Neural progenitor cell (in vitro differentiated cells): ENCODE measurements at regions not wholly inside any gene's neighbourhood (a gene's known extent, or its start where the extent isn't known, plus 50 kb on each side); places are given as distances from the start of the nearest gene placed in this dataset.
"Not testable (repeated sequence)": the region's sequence is repeated elsewhere in the genome, so short reads cannot be mapped to it uniquely, and the experiment has no call there.

Experiments used
- DNase-seq: peaks from one replicate; pipeline ENCODE4 v3.0.0-alpha.2; 2016; ENCODE audit warnings: low spot score
- H2AFZ ChIP-seq: fragments of 200-600 bp; sonication (generic); replicated peaks from 2 replicates; pipeline ENCODE4 v1.6.1; 2016; ENCODE audit warnings: antibody characterized with exemption
- H3F3A ChIP-seq: fragments of 200-600 bp; sonication (generic); 2 replicates; pipeline ENCODE4 v1.6.1; 2016; ENCODE audit warnings: antibody characterized with exemption, low read depth
- H3K27ac ChIP-seq: fragments of 200-600 bp; sonication (generic); 2 replicates; pipeline ENCODE4 v1.5.1; 2016; ENCODE audit warnings: mild to moderate bottlenecking
- H3K27me3 ChIP-seq: fragments of 200-600 bp; sonication (generic); 2 replicates; pipeline ENCODE4 v1.6.1; 2016; ENCODE audit warnings: mild to moderate bottlenecking, moderate library complexity
- H3K36me3 ChIP-seq: fragments of 200-600 bp; sonication (generic); 2 replicates; pipeline ENCODE4 v1.5.1; 2016
- H3K4me1 ChIP-seq: fragments of 200-600 bp; sonication (generic); 2 replicates; pipeline ENCODE4 v1.6.1; 2016; ENCODE audit warnings: mixed run types
- H3K4me2 ChIP-seq: fragments of 200-600 bp; sonication (generic); 2 replicates; pipeline ENCODE4 v1.6.1; 2016
- H3K4me3 ChIP-seq: fragments of 200-600 bp; sonication (generic); 2 replicates; pipeline ENCODE4 v1.5.1; 2016
- H3K79me2 ChIP-seq: fragments of 200-600 bp; sonication (generic); 2 replicates; pipeline ENCODE4 v1.6.1; 2016; ENCODE audit warnings: low read depth
- H3K9ac ChIP-seq: fragments of 200-600 bp; sonication (generic); 2 replicates; pipeline ENCODE4 v1.6.1; 2016
- H3K9me3 ChIP-seq: fragments of 200-600 bp; sonication (generic); 2 replicates; pipeline ENCODE4 v1.5.1; 2016; ENCODE audit warnings: low read depth
- H4K20me1 ChIP-seq: fragments of 200-600 bp; sonication (generic); 2 replicates; pipeline ENCODE4 v1.6.1; 2016; ENCODE audit warnings: low read depth
- H3K27ac Mint-ChIP-seq: 3 replicates; pipeline ENCODE4 v1.8.0; 2021; ENCODE audit warnings: mixed read lengths
- H3K27me3 Mint-ChIP-seq: 2 replicates; pipeline ENCODE4 v1.8.0; 2022; ENCODE audit warnings: low read depth, mild to moderate bottlenecking, inconsistent platforms, moderate library complexity, mixed read lengths; ENCODE audit not compliant: insufficient read depth
- H3K36me3 Mint-ChIP-seq: 3 replicates; pipeline ENCODE4 v1.8.0; 2021; ENCODE audit warnings: mixed read lengths
- H3K4me1 Mint-ChIP-seq: 3 replicates; pipeline ENCODE4 v1.8.0; 2021; ENCODE audit warnings: mixed read lengths
- H3K4me3 Mint-ChIP-seq: 3 replicates; pipeline ENCODE4 v1.8.0; 2021; ENCODE audit warnings: mild to moderate bottlenecking, moderate library complexity, mixed read lengths
- H3K9me3 Mint-ChIP-seq: 3 replicates; pipeline ENCODE4 v1.8.0; 2020; ENCODE audit warnings: mixed read lengths
- EZH2 ChIP-seq: fragments of 200-600 bp; sonication (generic); IDR thresholded peaks from 2 replicates; pipeline ENCODE4 v1.6.1; 2017; ENCODE audit warnings: antibody characterized with exemption, mild to moderate bottlenecking, moderate library complexity
- EZH2phosphoT487 ChIP-seq: fragments of 200-600 bp; sonication (generic); IDR thresholded peaks from 2 replicates; pipeline ENCODE4 v1.6.1; 2017; ENCODE audit warnings: antibody characterized with exemption
- TF ChIP-seq, protein P1 (sequence below): fragments of 200-600 bp; sonication (generic); IDR thresholded peaks from 2 replicates; pipeline ENCODE4 v1.5.1; 2017; ENCODE audit warnings: antibody characterized with exemption, mild to moderate bottlenecking

GRCh38 chr1:200258447-200259375, 151.1 kb downstream of the ZNF281 start:
- Mint-ChIP-seq H3K4me3 (no peak overlapping the region), H3K9me3 (peaks cover 2% of the 10 kb centered on the region), H3K4me1 (peaks cover 2% of the 10 kb centered on the region), H3K36me3 (no peaks in the 10 kb centered on the region), H3K27me3 (peaks cover 5% of the 10 kb centered on the region), H3K27ac (no peak overlapping the region)
- TF ChIP-seq EZH2 = no peak
- TF ChIP-seq, protein P1, sequence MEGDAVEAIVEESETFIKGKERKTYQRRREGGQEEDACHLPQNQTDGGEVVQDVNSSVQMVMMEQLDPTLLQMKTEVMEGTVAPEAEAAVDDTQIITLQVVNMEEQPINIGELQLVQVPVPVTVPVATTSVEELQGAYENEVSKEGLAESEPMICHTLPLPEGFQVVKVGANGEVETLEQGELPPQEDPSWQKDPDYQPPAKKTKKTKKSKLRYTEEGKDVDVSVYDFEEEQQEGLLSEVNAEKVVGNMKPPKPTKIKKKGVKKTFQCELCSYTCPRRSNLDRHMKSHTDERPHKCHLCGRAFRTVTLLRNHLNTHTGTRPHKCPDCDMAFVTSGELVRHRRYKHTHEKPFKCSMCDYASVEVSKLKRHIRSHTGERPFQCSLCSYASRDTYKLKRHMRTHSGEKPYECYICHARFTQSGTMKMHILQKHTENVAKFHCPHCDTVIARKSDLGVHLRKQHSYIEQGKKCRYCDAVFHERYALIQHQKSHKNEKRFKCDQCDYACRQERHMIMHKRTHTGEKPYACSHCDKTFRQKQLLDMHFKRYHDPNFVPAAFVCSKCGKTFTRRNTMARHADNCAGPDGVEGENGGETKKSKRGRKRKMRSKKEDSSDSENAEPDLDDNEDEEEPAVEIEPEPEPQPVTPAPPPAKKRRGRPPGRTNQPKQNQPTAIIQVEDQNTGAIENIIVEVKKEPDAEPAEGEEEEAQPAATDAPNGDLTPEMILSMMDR = peak; percentile 46
- H3K79me2 ChIP-seq = no peaks in the 10 kb centered on the region
- no peaks in the 10 kb centered on the region for H3K36me3 ChIP-seq
- no peak for DNase-seq
- H3F3A ChIP-seq = no peaks in the 10 kb centered on the region
- no peaks in the 10 kb centered on the region for H3K9me3 ChIP-seq
- H3K27ac ChIP-seq = no peak overlapping the region
- no peak overlapping the region for H3K9ac ChIP-seq
- H3K4me2 ChIP-seq = no peak overlapping the region
- no peak overlapping the region for H3K4me3 ChIP-seq
- H3K4me1 ChIP-seq = no peaks in the 10 kb centered on the region
- H3K27me3 ChIP-seq = no peaks in the 10 kb centered on the region
- H2AFZ ChIP-seq = no peak overlapping the region
- H4K20me1 ChIP-seq = no peaks in the 10 kb centered on the region

- H3K4me1 ChIP-seq = no peaks in the 10 kb centered on the region
- no peak overlapping the region for H2AFZ ChIP-seq
- no peak overlapping the region for H3K4me3 Mint-ChIP-seq
- no peak overlapping the region for H3K9ac ChIP-seq
- no peak overlapping the region for H3K4me2 ChIP-seq
- H3K27ac ChIP-seq = no peak overlapping the region
- no peaks in the 10 kb centered on the region for H3F3A ChIP-seq
- H3K79me2 ChIP-seq = no peaks in the 10 kb centered on the region
- no peaks in the 10 kb centered on the region for H4K20me1 ChIP-seq
- no peaks in the 10 kb centered on the region for H3K36me3 Mint-ChIP-seq
- no peak for DNase-seq
- peaks cover 7% of the 10 kb centered on the region for H3K27me3 Mint-ChIP-seq
- H3K9me3 ChIP-seq = no peaks in the 10 kb centered on the region
- no peaks in the 10 kb centered on the region for H3K27me3 ChIP-seq
- H3K4me1 Mint-ChIP-seq = peaks cover 2% of the 10 kb centered on the region
- no peaks in the 10 kb centered on the region for H3K36me3 ChIP-seq
- no peak overlapping the region for H3K27ac Mint-ChIP-seq
- peaks cover 2% of the 10 kb centered on the region for H3K9me3 Mint-ChIP-seq
- TF ChIP-seq EZH2 = no peak
- TF ChIP-seq, protein P1 = no peak
- no peak for TF ChIP-seq EZH2phosphoT487
- H3K4me3 ChIP-seq = no peak overlapping the region
Measured at GRCh38 chr1:200257235-200257634, 152.6 kb downstream of the ZNF281 start.

- not testable (repeated sequence) for H3K9me3 Mint-ChIP-seq, H3K36me3 ChIP-seq, H3K27me3 Mint-ChIP-seq, H3K27me3 ChIP-seq, DNase-seq, H4K20me1 ChIP-seq, H3K79me2 ChIP-seq, H3K36me3 Mint-ChIP-seq, H2AFZ ChIP-seq, H3K9me3 ChIP-seq, H3K4me3 ChIP-seq, H3K27ac Mint-ChIP-seq, H3K4me1 Mint-ChIP-seq, H3K9ac ChIP-seq, H3F3A ChIP-seq, H3K4me2 ChIP-seq, H3K4me1 ChIP-seq, H3K27ac ChIP-seq, H3K4me3 Mint-ChIP-seq
Measured at GRCh38 chr1:200254602-200255001, 155.2 kb downstream of the ZNF281 start.

DNA sequence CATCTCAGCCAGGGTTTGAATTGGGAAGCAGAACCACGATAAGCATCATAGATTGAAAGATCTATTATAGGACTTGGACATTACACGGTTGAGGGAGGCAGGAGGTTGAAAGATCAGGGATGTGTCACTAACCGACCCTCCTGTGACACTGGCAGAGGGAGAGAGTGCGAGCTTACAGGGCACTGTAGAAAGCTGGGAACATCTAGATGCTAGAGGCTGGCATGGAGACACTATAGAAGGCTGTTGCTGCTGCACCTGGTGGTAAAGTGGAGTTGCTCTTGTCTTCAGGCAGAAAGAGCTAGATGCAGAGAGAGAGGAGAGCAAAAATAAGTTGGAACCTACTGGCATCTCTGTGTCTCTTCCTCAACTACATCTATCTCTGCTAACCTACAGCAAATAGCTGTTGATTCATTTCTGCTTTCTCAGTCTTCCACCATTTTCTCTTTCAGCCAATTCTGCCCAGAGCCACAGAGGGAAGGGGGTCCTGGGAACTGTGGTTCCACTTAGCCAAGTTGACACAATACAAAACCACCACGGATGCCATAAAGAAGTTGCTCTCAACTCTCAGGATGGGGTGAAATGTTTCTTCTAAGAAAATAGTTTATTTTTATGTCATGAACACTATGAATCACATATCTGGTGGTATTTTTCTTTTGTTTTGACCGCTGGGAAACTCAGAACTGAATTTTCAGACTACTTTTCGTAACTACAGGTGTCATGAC, 155.9 kb downstream of the ZNF281 start:
- no peak overlapping the region for H3K9ac ChIP-seq
- Mint-ChIP-seq H3K27me3 (peaks cover 6% of the 10 kb centered on the region), H3K4me1 (peaks cover 2% of the 10 kb centered on the region), H3K27ac (peak overlapping the region; percentile 51), H3K36me3 (no peaks in the 10 kb centered on the region), H3K4me3 (no peak overlapping the region), H3K9me3 (no peaks in the 10 kb centered on the region)
- no peak overlapping the region for H3K4me3 ChIP-seq
- no peak overlapping the region for H3K4me2 ChIP-seq
- no peaks in the 10 kb centered on the region for H3K79me2 ChIP-seq
- no peaks in the 10 kb centered on the region for H3K9me3 ChIP-seq
- no peaks in the 10 kb centered on the region for H4K20me1 ChIP-seq
- no peaks in the 10 kb centered on the region for H3F3A ChIP-seq
- no peaks in the 10 kb centered on the region for H3K4me1 ChIP-seq
- no peak for DNase-seq
- TF ChIP-seq EZH2 = no peak
- TF ChIP-seq, protein P1 = no peak
- TF ChIP-seq EZH2phosphoT487 = no peak
- no peaks in the 10 kb centered on the region for H3K27me3 ChIP-seq
- H2AFZ ChIP-seq = no peak overlapping the region
- H3K36me3 ChIP-seq = no peaks in the 10 kb centered on the region
- no peak overlapping the region for H3K27ac ChIP-seq
